SK-N-SH treated with all-trans-retinoic acid at 6 μM for 48 hours (cell line): ENCODE measurements at regions not wholly inside any gene's neighbourhood (a gene's known extent, or its start where the extent isn't known, plus 50 kb on each side); places are given as distances from the start of the nearest gene placed in this dataset.

Source experiments
- ATAC-seq: fragments of 200-7000 bp; cut with Tn5 transposase; 3 replicates; pipeline ENCODE4 v1.9.1; 2020; ENCODE audit warnings: mild to moderate bottlenecking, moderate library complexity
- ARNTL ChIP-seq: fragments of 450-650 bp; formaldehyde crosslinking; IDR thresholded peaks from 2 replicates; pipeline ENCODE4 v1.5.0; 2020; ENCODE audit warnings: low read depth, mild to moderate bottlenecking, moderate library complexity, borderline replicate concordance
- BACH2 ChIP-seq: fragments of 250-450 bp; sonication (Bioruptor Pico); IDR thresholded peaks from 2 replicates; pipeline ENCODE4 v1.9.0; 2021; ENCODE audit warnings: mild to moderate bottlenecking, borderline replicate concordance
- CREB5 ChIP-seq: fragments of 250-450 bp; sonication (Bioruptor Pico); IDR thresholded peaks from 2 replicates; pipeline ENCODE4 v1.5.1; 2020; ENCODE audit warnings: low read depth, mild to moderate bottlenecking, moderate library complexity
- CSRNP3 ChIP-seq: fragments of 250-450 bp; sonication (Bioruptor Pico); IDR thresholded peaks from 2 replicates; pipeline ENCODE4 v1.5.1; 2021; ENCODE audit warnings: mild to moderate bottlenecking, moderate library complexity
- ESRRG ChIP-seq: fragments of 250-450 bp; sonication (Bioruptor Pico); IDR thresholded peaks from 2 replicates; pipeline ENCODE4 v1.6.1; 2021; ENCODE audit warnings: mild to moderate bottlenecking
- GLIS3 ChIP-seq: fragments of 250-450 bp; sonication (Bioruptor Pico); IDR thresholded peaks from 2 replicates; pipeline ENCODE4 v1.5.0; 2020; ENCODE audit warnings: mild to moderate bottlenecking, moderate library complexity
- ISL1 ChIP-seq: fragments of 250-450 bp; sonication (Bioruptor Pico); IDR thresholded peaks from 2 replicates; pipeline ENCODE4 v2.1.2; 2022; ENCODE audit warnings: mild to moderate bottlenecking, moderate library complexity
- OSR1 ChIP-seq: fragments of 250-450 bp; sonication (Bioruptor Pico); IDR thresholded peaks from 2 replicates; pipeline ENCODE4 v1.8.0; 2022; ENCODE audit warnings: moderate library complexity, mild to moderate bottlenecking, inconsistent platforms
- POU6F1 ChIP-seq: fragments of 250-450 bp; sonication (Bioruptor Pico); IDR thresholded peaks from 2 replicates; pipeline ENCODE4 v1.8.0; 2021; ENCODE audit warnings: low read depth, mild to moderate bottlenecking, moderate library complexity, borderline replicate concordance
- PPARA ChIP-seq: fragments of 250-450 bp; sonication (Bioruptor Pico); IDR thresholded peaks from 2 replicates; pipeline ENCODE4 v1.5.0; 2020; ENCODE audit warnings: mild to moderate bottlenecking, borderline replicate concordance
- RARB ChIP-seq: fragments of 250-450 bp; sonication (Bioruptor Pico); IDR thresholded peaks from 2 replicates; pipeline ENCODE4 v1.8.0; 2021; ENCODE audit warnings: mild to moderate bottlenecking, moderate library complexity
- SNAI2 ChIP-seq: fragments of 250-450 bp; sonication (Bioruptor Pico); IDR thresholded peaks from 2 replicates; pipeline ENCODE4 v1.5.0; 2020; ENCODE audit warnings: mild to moderate bottlenecking, moderate library complexity
- TCF4 ChIP-seq: fragments of 250-450 bp; sonication (Bioruptor Pico); IDR thresholded peaks from 2 replicates; pipeline ENCODE4 v1.8.0; 2021; ENCODE audit warnings: mild to moderate bottlenecking, moderate library complexity, borderline replicate concordance
- TOX ChIP-seq: fragments of 250-450 bp; sonication (Bioruptor Pico); IDR thresholded peaks from 2 replicates; pipeline ENCODE4 v1.8.0; 2021; ENCODE audit warnings: mild to moderate bottlenecking, moderate library complexity, borderline replicate concordance
- TSHZ2 ChIP-seq: fragments of 250-450 bp; sonication (Bioruptor Pico); IDR thresholded peaks from 2 replicates; pipeline ENCODE4 v1.5.0; 2020; ENCODE audit warnings: mild to moderate bottlenecking, moderate library complexity
- ZC3H10 ChIP-seq: fragments of 250-450 bp; sonication (Bioruptor Pico); IDR thresholded peaks from 2 replicates; pipeline ENCODE4 v1.5.1; 2021; ENCODE audit warnings: mild to moderate bottlenecking, moderate library complexity
- ZFP3 ChIP-seq: fragments of 250-450 bp; sonication (Bioruptor Pico); IDR thresholded peaks from 2 replicates; pipeline ENCODE4 v1.5.0; 2020; ENCODE audit warnings: mild to moderate bottlenecking, moderate library complexity
- ZFP30 ChIP-seq: fragments of 450-650 bp; formaldehyde crosslinking; IDR thresholded peaks from 2 replicates; pipeline ENCODE4 v1.5.0; 2022; ENCODE audit warnings: mild to moderate bottlenecking, moderate library complexity
- ZNF565 ChIP-seq: fragments of 450-650 bp; formaldehyde crosslinking; conservative IDR thresholded peaks from 2 replicates; pipeline ENCODE4 v1.5.0; 2020; ENCODE audit warnings: low read depth, mild to moderate bottlenecking, moderate library complexity
- ZNF8 ChIP-seq: fragments of 450-650 bp; formaldehyde crosslinking; IDR thresholded peaks from 2 replicates; pipeline ENCODE4 v1.5.0; 2020; ENCODE audit warnings: mild to moderate bottlenecking, moderate library complexity

GRCh38 chr19:13712767-13713201 lies 51.5 kb upstream of the MRI1 start:
- ATAC-seq: no peak
- TF ChIP-seq ZNF8: no peak
- no peak for TF ChIP-seq GLIS3
- TF ChIP-seq TOX (CRISPR knock-in tag): no peak
- TF ChIP-seq RARB (CRISPR knock-in tag): no peak
- no peak for TF ChIP-seq OSR1
- no peak for TF ChIP-seq ZC3H10 (CRISPR knock-in tag)
- TF ChIP-seq PPARA (CRISPR knock-in tag): no peak
- TF ChIP-seq ZNF565 (CRISPR knock-in tag): no peak
- TF ChIP-seq CREB5 (CRISPR knock-in tag): no peak

- ATAC-seq: no peak
- TF ChIP-seq TCF4 (CRISPR knock-in tag) (no peak), CREB5 (CRISPR knock-in tag) (no peak), OSR1 (no peak), PPARA (CRISPR knock-in tag) (no peak), ZNF8 (no peak), ZC3H10 (CRISPR knock-in tag) (no peak), ESRRG (CRISPR knock-in tag) (no peak), TOX (CRISPR knock-in tag) (no peak), SNAI2 (CRISPR knock-in tag) (no peak), GLIS3 (no peak), ARNTL (CRISPR knock-in tag) (no peak), ZFP30 (no peak)
- TF ChIP-seq, all 23 proteins: peak for 0
Measured at GRCh38 chr19:13707915-13708314, 56.4 kb upstream of the MRI1 start.

- no peak for ATAC-seq
- TF ChIP-seq CREB5 (CRISPR knock-in tag) (no peak), OSR1 (no peak), POU6F1 (no peak)
Measured at GRCh38 chr19:13705928-13706447, 58.3 kb upstream of the MRI1 start.

GRCh38 chr19:13705201-13705600 lies 59.1 kb upstream of the MRI1 start:
- TF ChIP-seq POU6F1 (no peak), CSRNP3 (CRISPR knock-in tag) (no peak), ZFP3 (no peak), OSR1 (no peak), ISL1 (CRISPR knock-in tag) (no peak), RARB (CRISPR knock-in tag) (no peak), BACH2 (no peak), ZC3H10 (CRISPR knock-in tag) (no peak), TSHZ2 (CRISPR knock-in tag) (no peak), TOX (CRISPR knock-in tag) (no peak), ZNF565 (CRISPR knock-in tag) (no peak)
- TF ChIP-seq, all 23 proteins: peak for 0
- ATAC-seq: no peak
